Heart right ventricle (tissue), 16 donors: ENCODE measurements at regions not wholly inside any gene's neighbourhood (a gene's known extent, or its start where the extent isn't known, plus 50 kb on each side); places are given as distances from the start of the nearest gene placed in this dataset.

ENCODE experiments used
- ATAC-seq, 8 donors: fragments of 200-7000 bp; cut with Tn5 transposase; one replicate each; pipeline ENCODE4 v1.9.1; 2020; ENCODE audit warnings: mild to moderate bottlenecking in 8 of 8, moderate library complexity in 8 of 8, moderate number of reproducible peaks in 1 of 8
- DNase-seq, 2 donors: peaks; one replicate each; pipeline ENCODE4 v3.0.0-alpha.2; 2020
- H3K27ac ChIP-seq, 10 donors: fragments of 200-600 bp; sonication (generic) in 2 of 10; one replicate each; pipeline versions ENCODE4 v1.5.0 to v1.8.0; 2020 to 2022; ENCODE audit warnings: mild to moderate bottlenecking in 3 of 10
- H3K27me3 ChIP-seq, 7 donors: fragments of 200-600 bp; one replicate each; pipeline ENCODE4 v1.8.0; 2021 to 2022; ENCODE audit warnings: mild to moderate bottlenecking in 2 of 7
- H3K36me3 ChIP-seq, 9 donors: fragments of 200-600 bp; sonication (generic) in 1 of 9; one replicate each; pipeline versions ENCODE4 v1.5.0 to v1.8.0; 2020 to 2022; ENCODE audit warnings: mild to moderate bottlenecking in 2 of 9
- H3K4me1 ChIP-seq, 9 donors: fragments of 200-600 bp; sonication (generic) in 1 of 9; one replicate each; pipeline versions ENCODE4 v1.5.0 to v1.8.0; 2020 to 2022; ENCODE audit warnings: mild to moderate bottlenecking in 4 of 9
- H3K4me3 ChIP-seq, 10 donors: fragments of 200-600 bp; sonication (generic) in 2 of 10; one replicate each; pipeline versions ENCODE4 v1.5.0 to v1.8.0; 2020 to 2022; ENCODE audit warnings: mild to moderate bottlenecking in 7 of 10, moderate library complexity in 2 of 10
- H3K9me3 ChIP-seq, 11 donors: fragments of 200-600 bp in 10 of 11; sonication (generic) in 2 of 11; one replicate each; pipeline versions ENCODE4 v1.5.0 to v1.8.0; 2013 to 2022; ENCODE audit warnings: mild to moderate bottlenecking in 2 of 11, control low read depth in 1 of 11, moderate library complexity in 1 of 11
- CTCF ChIP-seq, 9 donors: fragments of 200-600 bp; sonication (generic) in 2 of 9; IDR thresholded peaks; one replicate each; pipeline versions ENCODE4 v1.5.0 to v1.8.0; 2021 to 2022; ENCODE audit warnings: antibody characterized with exemption in 9 of 9, mild to moderate bottlenecking in 5 of 9, moderate library complexity in 1 of 9
- WGBS, 2 donors: extraction: QIAGEN DNeasy Blood & Tissue Kit; methylation state at CpG; one replicate each; pipeline ENCODE4 v1.1.7; 2013; ENCODE audit warnings: inconsistent platforms in 1 of 2; 5-methylcytosine and 5-hydroxymethylcytosine counted together
- intact Hi-C, 10 donors: fragments of 100-400 bp; cut with DNase I; formaldehyde crosslinking; loops; one replicate each; pipeline versions ENCODE4 v1.11.1 to v1.14.2; 2022
- donor health status: Arrhythmogenic right ventricular cardiomyopathy.
- donor health status: ischemic (EF 13 %, LVEDD 7.1; RV severe dilation, severe dysfunction).
- donor health status: healthy with polysubstance abuse.
- donor health status: DM: no; HTN: yes; CAD: no.
- donor health status: DM: no; HTN: no; CAD: no.
- donor health status: ischemic (EF 25% LVEDD 6.9; RV normal size, moderate dysfunction).
- donor health status: ischemic (EF 25% LVEDD 5.7; RV mildly dilated, moderate dysfunction).
- donor health status: healthy.
- donor health status: DM: yes; HTN: yes; CAD: no.
- donor health status: Ischemic cardiomyopathy.
- donor health status: ischemic (EF 35%, LVEDD 5.7; RV mildly dilated, moderate dysfunction).
- donor health status: nonischemic (EF 11% LVEDD 7.7; RV severe dilation, severe dysfunction).
- donor health status: DM: yes; HTN: yes; CAD: no.
- donor health status: PGD.
- donor health status: ischemic (EF 29% LVEDD 5.4; RV normal size, mild dysfunction).
- donor health status: nonischemic (EF 23%, LVEDD 6.1; RV moderate dilation, normal function).

- ATAC-seq = no peak
- no peak overlapping the region for H3K27ac ChIP-seq
- H3K4me3 ChIP-seq = no peak overlapping the region
- no peak for TF ChIP-seq CTCF (IDR thresholded peaks at IDR 0.05)
- H3K9me3 ChIP-seq = no peaks in the 10 kb centered on the region
- intact Hi-C loops = no loop called here
- no peaks in the 10 kb centered on the region for H3K4me1 ChIP-seq
- 45 to 70% methylated on average over 1 of the region's 1 CpG for WGBS, 2 donors
- no peak for DNase-seq
- no peaks in the 10 kb centered on the region for H3K36me3 ChIP-seq
- H3K27me3 ChIP-seq = no peaks in the 10 kb centered on the region
These were observed 214.6 kb upstream of the CTSO start for GRCh38 chr4:156168288-156168687.

- intact Hi-C loops = no loop called here
- ATAC-seq (no peak), DNase-seq (no peak)
- H3K27ac ChIP-seq = no peak overlapping the region
- TF ChIP-seq CTCF (IDR thresholded peaks at IDR 0.05) = no peak
- H3K36me3 ChIP-seq = no peaks in the 10 kb centered on the region
- H3K9me3 ChIP-seq = no peaks in the 10 kb centered on the region
- H3K27me3 ChIP-seq = no peaks in the 10 kb centered on the region
- no peak overlapping the region for H3K4me3 ChIP-seq
- H3K4me1 ChIP-seq = no peaks in the 10 kb centered on the region
These were observed 205.1 kb upstream of the CTSO start for GRCh38 chr4:156158747-156159146.

- intact Hi-C loops = no loop called here
- no peak overlapping the region for H3K4me3 ChIP-seq
- DNase-seq = no peak
- H3K27ac ChIP-seq = no peak overlapping the region
- no peaks in the 10 kb centered on the region for H3K9me3 ChIP-seq
- ATAC-seq = no peak
- no peaks in the 10 kb centered on the region for H3K27me3 ChIP-seq
- WGBS, 2 donors = 80 to 89% methylated on average over 4 of the region's 4 CpGs
- no peaks in the 10 kb centered on the region for H3K4me1 ChIP-seq
- H3K36me3 ChIP-seq = no peaks in the 10 kb centered on the region
- TF ChIP-seq CTCF (IDR thresholded peaks at IDR 0.05) = no peak
These were observed 201.3 kb upstream of the CTSO start for GRCh38 chr4:156154978-156155377.

GRCh38 chr4:156146571-156146970, 192.9 kb upstream of the CTSO start:
- ATAC-seq (no peak), DNase-seq (no peak)
- intact Hi-C loops = no loop called here
- H3K4me3 ChIP-seq = no peak overlapping the region
- H3K27me3 ChIP-seq = no peaks in the 10 kb centered on the region
- H3K4me1 ChIP-seq = no peaks in the 10 kb centered on the region
- no peaks in the 10 kb centered on the region for H3K36me3 ChIP-seq
- 71 to 89% methylated on average over 2 of the region's 2 CpGs for WGBS, 2 donors
- TF ChIP-seq CTCF (IDR thresholded peaks at IDR 0.05) = no peak
- H3K9me3 ChIP-seq = no peaks in the 10 kb centered on the region
- no peak overlapping the region for H3K27ac ChIP-seq

GRCh38 chr4:156144961-156145360, 191.3 kb upstream of the CTSO start:
- no peak for ATAC-seq
- intact Hi-C loops = no loop called here
- 67 to 76% methylated on average over 3 of the region's 3 CpGs for WGBS, 2 donors
- Histone ChIP-seq H3K27ac (no peak overlapping the region), H3K9me3 (no peaks in the 10 kb centered on the region), H3K4me3 (no peak overlapping the region), H3K27me3 (no peaks in the 10 kb centered on the region), H3K36me3 (no peaks in the 10 kb centered on the region), H3K4me1 (no peaks in the 10 kb centered on the region)
- DNase-seq = no peak
- no peak for TF ChIP-seq CTCF (IDR thresholded peaks at IDR 0.05)
